WTC11 (cell line): ENCODE measurements at regions not wholly inside any gene's neighbourhood (a gene's known extent, or its start where the extent isn't known, plus 50 kb on each side); places are given as distances from the start of the nearest gene placed in this dataset.

Experiments used
- ATAC-seq: fragments of 200-7000 bp; cut with Tn5 transposase; 2 replicates; pipeline ENCODE4 v1.10.0; 2021; ENCODE audit warnings: mild to moderate bottlenecking, moderate library complexity
- CTCF ChIA-PET: fragments of 300-600 bp; sonication (Branson Sonifier 250); formaldehyde crosslinking; loops from one replicate; lab custom pipeline; 2021; ENCODE audit warnings: antibody characterized with exemption; lab: Charles Lee
- POLR2A ChIA-PET: fragments of 350-600 bp; sonication (Branson Sonifier 250); formaldehyde crosslinking; loops from one replicate; lab custom pipeline; 2021; ENCODE audit warnings: antibody characterized with exemption; lab: Charles Lee
- DNase-seq: peaks from one replicate; pipeline ENCODE4 v3.0.0; 2021; ENCODE audit warnings: low spot score
- H3K27ac Mint-ChIP-seq: 2 replicates; pipeline ENCODE4 v1.8.0; 2021; ENCODE audit warnings: mixed read lengths
- H3K27me3 Mint-ChIP-seq: 2 replicates; pipeline ENCODE4 v1.8.0; 2021; ENCODE audit warnings: low read depth, mild to moderate bottlenecking, moderate library complexity, mixed read lengths
- H3K36me3 Mint-ChIP-seq: 2 replicates; pipeline ENCODE4 v1.8.0; 2021; ENCODE audit warnings: mixed read lengths
- H3K4me1 Mint-ChIP-seq: 2 replicates; pipeline ENCODE4 v1.8.0; 2022; ENCODE audit warnings: mixed read lengths
- H3K4me3 Mint-ChIP-seq: 2 replicates; pipeline ENCODE4 v1.8.0; 2021; ENCODE audit warnings: mild to moderate bottlenecking, moderate library complexity, mixed read lengths
- H3K9me3 Mint-ChIP-seq: 2 replicates; pipeline ENCODE4 v1.8.0; 2021; ENCODE audit warnings: mixed read lengths
- ATF1 ChIP-seq: sonication (generic); formaldehyde crosslinking; IDR thresholded peaks from 2 replicates; pipeline ENCODE4 v1.8.1; 2023; ENCODE audit warnings: mild to moderate bottlenecking, moderate library complexity, missing genetic modification reagents
- CBFB ChIP-seq: sonication (generic); formaldehyde crosslinking; IDR thresholded peaks from 2 replicates; pipeline ENCODE4 v1.8.1; 2022; ENCODE audit warnings: mild to moderate bottlenecking, low read depth, missing genetic modification reagents
- ETV6 ChIP-seq: sonication (generic); formaldehyde crosslinking; IDR thresholded peaks from 2 replicates; pipeline ENCODE4 v1.8.1; 2022; ENCODE audit warnings: mild to moderate bottlenecking, missing genetic modification reagents
- GRHL2 ChIP-seq: fragments of 250-450 bp; sonication (Bioruptor Pico); IDR thresholded peaks from 2 replicates; pipeline ENCODE4 v1.8.0; 2022; ENCODE audit warnings: mild to moderate bottlenecking, moderate library complexity; ENCODE audit not compliant: insufficient replicate concordance, severe bottlenecking
- JUN ChIP-seq: sonication (generic); formaldehyde crosslinking; IDR thresholded peaks from 2 replicates; pipeline ENCODE4 v1.8.0; 2023; ENCODE audit warnings: mild to moderate bottlenecking, missing genetic modification reagents
- NR1H2 ChIP-seq: sonication (generic); formaldehyde crosslinking; IDR thresholded peaks from 2 replicates; pipeline ENCODE4 v1.9.0; 2021; ENCODE audit warnings: mild to moderate bottlenecking, moderate library complexity, missing genetic modification reagents
- OVOL2 ChIP-seq: fragments of 250-450 bp; sonication (Bioruptor Pico); IDR thresholded peaks from 2 replicates; pipeline ENCODE4 v1.9.0; 2021; ENCODE audit warnings: mild to moderate bottlenecking, borderline replicate concordance
- SMAD3 ChIP-seq: sonication (generic); formaldehyde crosslinking; IDR thresholded peaks from 2 replicates; pipeline ENCODE4 v1.8.0; 2022; ENCODE audit warnings: missing genetic modification reagents, mild to moderate bottlenecking, borderline replicate concordance
- SMAD4 ChIP-seq: sonication (generic); formaldehyde crosslinking; IDR thresholded peaks from 2 replicates; pipeline ENCODE4 v1.8.0; 2022; ENCODE audit warnings: mild to moderate bottlenecking, missing genetic modification reagents
- SP1 ChIP-seq: sonication (generic); formaldehyde crosslinking; conservative IDR thresholded peaks from 2 replicates; pipeline ENCODE4 v1.8.1; 2022; ENCODE audit warnings: missing genetic modification reagents
- TEAD1 ChIP-seq: sonication (generic); formaldehyde crosslinking; IDR thresholded peaks from 2 replicates; pipeline ENCODE4 v1.8.0; 2022; ENCODE audit warnings: mild to moderate bottlenecking, missing genetic modification reagents
- TEAD4 ChIP-seq: sonication (generic); formaldehyde crosslinking; IDR thresholded peaks from 2 replicates; pipeline ENCODE4 v1.8.0; 2022; ENCODE audit warnings: mild to moderate bottlenecking, missing genetic modification reagents
- ZNF138 ChIP-seq: sonication (generic); formaldehyde crosslinking; conservative IDR thresholded peaks from 2 replicates; pipeline ENCODE4 v1.8.1; 2022; ENCODE audit warnings: mild to moderate bottlenecking, moderate library complexity, missing genetic modification reagents
- ZNF232 ChIP-seq: sonication (generic); formaldehyde crosslinking; IDR thresholded peaks from 2 replicates; pipeline ENCODE4 v1.8.0; 2022; ENCODE audit warnings: mild to moderate bottlenecking, missing genetic modification reagents
- ZNF263 ChIP-seq: sonication (generic); formaldehyde crosslinking; IDR thresholded peaks from 2 replicates; pipeline ENCODE4 v1.8.1; 2022; ENCODE audit warnings: low read depth, mild to moderate bottlenecking, moderate library complexity, missing genetic modification reagents
- ZNF317 ChIP-seq: sonication (generic); formaldehyde crosslinking; IDR thresholded peaks from 2 replicates; pipeline ENCODE4 v1.8.1; 2023; ENCODE audit warnings: low read depth, mild to moderate bottlenecking, moderate library complexity, missing genetic modification reagents, borderline replicate concordance
- ZNF416 ChIP-seq: fragments of 250-450 bp; sonication (Bioruptor Pico); IDR thresholded peaks from 2 replicates; pipeline ENCODE4 v1.9.0; 2021; ENCODE audit warnings: mild to moderate bottlenecking, inconsistent platforms
- TF ChIP-seq, protein P1 (sequence below): sonication (generic); formaldehyde crosslinking; IDR thresholded peaks from 2 replicates; pipeline ENCODE4 v1.8.1; 2023; ENCODE audit warnings: mild to moderate bottlenecking, missing genetic modification reagents
- TF ChIP-seq, protein P2 (sequence below): sonication (generic); formaldehyde crosslinking; IDR thresholded peaks from 2 replicates; pipeline ENCODE4 v1.8.0; 2022; ENCODE audit warnings: mild to moderate bottlenecking, missing genetic modification reagents
- TF ChIP-seq, protein P3 (sequence below): sonication (generic); formaldehyde crosslinking; IDR thresholded peaks from 2 replicates; pipeline ENCODE4 v1.8.1; 2022; ENCODE audit warnings: mild to moderate bottlenecking, moderate library complexity, missing genetic modification reagents
- TF ChIP-seq, protein P4 (sequence below): sonication (generic); formaldehyde crosslinking; IDR thresholded peaks from 2 replicates; pipeline ENCODE4 v1.8.0; 2022; ENCODE audit warnings: mild to moderate bottlenecking, missing genetic modification reagents
- TF ChIP-seq, protein P5 (sequence below): sonication (generic); formaldehyde crosslinking; IDR thresholded peaks from 2 replicates; pipeline ENCODE4 v1.8.1; 2023; ENCODE audit warnings: mild to moderate bottlenecking, missing genetic modification reagents, borderline replicate concordance
- TF ChIP-seq, protein P6 (sequence below): sonication (generic); formaldehyde crosslinking; conservative IDR thresholded peaks from 2 replicates; pipeline ENCODE4 v1.8.1; 2022; ENCODE audit warnings: mild to moderate bottlenecking, missing genetic modification reagents
- TF ChIP-seq, protein P7 (sequence below): sonication (generic); formaldehyde crosslinking; IDR thresholded peaks from 2 replicates; pipeline ENCODE4 v1.8.1; 2022; ENCODE audit warnings: low read depth, missing genetic modification reagents, borderline replicate concordance

DNA sequence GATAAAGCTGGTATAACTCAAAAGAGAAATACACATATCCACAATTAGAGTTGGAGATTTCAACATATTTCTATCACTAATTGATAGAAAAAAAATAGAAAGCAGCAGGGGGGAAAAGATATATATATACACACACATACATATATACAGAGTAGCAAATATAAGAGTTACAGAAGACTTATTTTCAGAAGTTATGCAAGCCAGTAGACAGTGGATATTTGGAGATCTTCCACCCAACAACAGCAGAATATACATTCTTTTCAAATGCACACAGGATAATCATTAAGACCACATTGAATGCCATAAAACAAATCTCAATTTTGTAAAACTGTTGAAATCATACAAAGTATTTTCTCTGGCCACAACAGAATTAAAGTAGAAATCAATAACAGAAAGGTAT, 192.8 kb downstream of the LACC1 start:
- no peak for TF ChIP-seq SMAD4
- TF ChIP-seq ZNF317 (CRISPR knock-in tag): peak; percentile 93
- no peak for TF ChIP-seq ZNF416 (CRISPR knock-in tag)
- TF ChIP-seq, all 79 proteins: peak for 1
- no peak overlapping the region for H3K4me3 Mint-ChIP-seq
- peaks cover 23% of the 10 kb centered on the region for H3K4me1 Mint-ChIP-seq

DNA sequence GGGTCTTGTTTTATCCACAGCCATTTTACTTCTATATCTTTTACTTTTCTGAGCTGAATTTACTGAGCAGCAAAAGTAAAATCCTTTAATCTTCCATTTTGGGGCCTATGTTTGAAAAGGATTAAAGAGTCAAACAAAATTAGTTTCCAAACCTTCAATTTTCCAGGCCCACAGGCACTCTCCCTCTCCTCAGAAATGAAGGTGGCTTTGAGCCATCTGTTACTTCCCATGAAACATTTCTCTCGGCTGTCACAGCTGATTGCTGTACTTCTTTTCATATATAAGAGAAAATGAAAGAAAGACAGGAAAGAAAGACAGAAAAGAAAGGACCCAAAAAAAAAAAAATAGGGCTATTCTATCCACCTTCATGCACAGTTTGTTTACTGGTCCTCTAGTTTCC, 194.9 kb downstream of the LACC1 start:
- Mint-ChIP-seq H3K27me3 (peaks cover 4% of the 10 kb centered on the region), H3K27ac (no peak overlapping the region), H3K36me3 (peaks cover 21% of the 10 kb centered on the region), H3K4me3 (no peak overlapping the region), H3K9me3 (peaks cover 29% of the 10 kb centered on the region), H3K4me1 (peaks cover 26% of the 10 kb centered on the region)
- no peak for ATAC-seq
- TF ChIP-seq, protein P1, sequence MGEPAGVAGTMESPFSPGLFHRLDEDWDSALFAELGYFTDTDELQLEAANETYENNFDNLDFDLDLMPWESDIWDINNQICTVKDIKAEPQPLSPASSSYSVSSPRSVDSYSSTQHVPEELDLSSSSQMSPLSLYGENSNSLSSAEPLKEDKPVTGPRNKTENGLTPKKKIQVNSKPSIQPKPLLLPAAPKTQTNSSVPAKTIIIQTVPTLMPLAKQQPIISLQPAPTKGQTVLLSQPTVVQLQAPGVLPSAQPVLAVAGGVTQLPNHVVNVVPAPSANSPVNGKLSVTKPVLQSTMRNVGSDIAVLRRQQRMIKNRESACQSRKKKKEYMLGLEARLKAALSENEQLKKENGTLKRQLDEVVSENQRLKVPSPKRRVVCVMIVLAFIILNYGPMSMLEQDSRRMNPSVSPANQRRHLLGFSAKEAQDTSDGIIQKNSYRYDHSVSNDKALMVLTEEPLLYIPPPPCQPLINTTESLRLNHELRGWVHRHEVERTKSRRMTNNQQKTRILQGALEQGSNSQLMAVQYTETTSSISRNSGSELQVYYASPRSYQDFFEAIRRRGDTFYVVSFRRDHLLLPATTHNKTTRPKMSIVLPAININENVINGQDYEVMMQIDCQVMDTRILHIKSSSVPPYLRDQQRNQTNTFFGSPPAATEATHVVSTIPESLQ (CRISPR knock-in tag): no peak
- TF ChIP-seq TEAD1 (no peak), SP1 (CRISPR knock-in tag) (no peak), ZNF263 (no peak), GRHL2 (CRISPR knock-in tag) (no peak), ZNF138 (no peak), ZNF232 (CRISPR knock-in tag) (no peak)
- DNase-seq: no peak
- POLR2A ChIA-PET: no interaction called here
- CTCF ChIA-PET: no interaction called here

More for the DNA sequence above, 192.8 kb downstream of the LACC1 start:
- DNase-seq (no peak), ATAC-seq (no peak)
- no peak overlapping the region for H3K27ac Mint-ChIP-seq
- peaks cover 22% of the 10 kb centered on the region for H3K36me3 Mint-ChIP-seq
- H3K27me3 Mint-ChIP-seq: no peaks in the 10 kb centered on the region
- ChIA-PET CTCF (no interaction called here), POLR2A (no interaction called here)
- peaks cover 41% of the 10 kb centered on the region for H3K9me3 Mint-ChIP-seq

DNA sequence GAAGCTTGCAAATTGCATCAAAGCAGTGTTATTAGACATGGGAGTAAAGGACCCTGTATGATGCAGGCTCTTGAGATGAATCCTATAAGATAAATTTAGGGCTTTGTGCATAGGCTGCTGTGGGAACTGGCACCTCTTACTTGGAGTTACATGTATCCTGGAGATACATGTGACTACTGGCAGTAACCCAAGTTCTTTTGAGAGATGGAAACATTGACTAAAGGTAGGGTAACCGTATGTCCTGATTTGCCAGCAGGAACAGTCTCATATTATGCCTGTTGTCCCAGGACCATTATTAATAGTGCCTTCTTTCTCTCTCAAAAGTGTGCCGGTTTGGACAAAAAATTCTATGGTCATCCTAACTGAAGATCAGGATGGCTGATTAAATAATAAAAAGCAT, 195.4 kb downstream of the LACC1 start:
- ChIA-PET POLR2A (no interaction called here), CTCF (no interaction called here)
- ATAC-seq: no peak
- no peak for DNase-seq
- Mint-ChIP-seq H3K27me3 (peaks cover 9% of the 10 kb centered on the region), H3K36me3 (peaks cover 24% of the 10 kb centered on the region), H3K4me1 (peaks cover 31% of the 10 kb centered on the region), H3K4me3 (no peak overlapping the region), H3K27ac (no peak overlapping the region), H3K9me3 (peaks cover 31% of the 10 kb centered on the region)
- no peak for TF ChIP-seq NR1H2 (CRISPR knock-in tag)
- no peak for TF ChIP-seq TEAD1
- TF ChIP-seq OVOL2 (CRISPR knock-in tag): no peak
- no peak for TF ChIP-seq TEAD4
- TF ChIP-seq SMAD3 (CRISPR knock-in tag): no peak
- no peak for TF ChIP-seq CBFB (CRISPR knock-in tag)
- TF ChIP-seq SMAD4: no peak
- TF ChIP-seq, protein P2, sequence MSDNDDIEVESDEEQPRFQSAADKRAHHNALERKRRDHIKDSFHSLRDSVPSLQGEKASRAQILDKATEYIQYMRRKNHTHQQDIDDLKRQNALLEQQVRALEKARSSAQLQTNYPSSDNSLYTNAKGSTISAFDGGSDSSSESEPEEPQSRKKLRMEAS (CRISPR knock-in tag): no peak
- TF ChIP-seq, protein P3, sequence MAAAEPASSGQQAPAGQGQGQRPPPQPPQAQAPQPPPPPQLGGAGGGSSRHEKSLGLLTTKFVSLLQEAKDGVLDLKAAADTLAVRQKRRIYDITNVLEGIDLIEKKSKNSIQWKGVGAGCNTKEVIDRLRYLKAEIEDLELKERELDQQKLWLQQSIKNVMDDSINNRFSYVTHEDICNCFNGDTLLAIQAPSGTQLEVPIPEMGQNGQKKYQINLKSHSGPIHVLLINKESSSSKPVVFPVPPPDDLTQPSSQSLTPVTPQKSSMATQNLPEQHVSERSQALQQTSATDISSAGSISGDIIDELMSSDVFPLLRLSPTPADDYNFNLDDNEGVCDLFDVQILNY: no peak
- TF ChIP-seq JUN (CRISPR knock-in tag): no peak
- TF ChIP-seq, protein P4, sequence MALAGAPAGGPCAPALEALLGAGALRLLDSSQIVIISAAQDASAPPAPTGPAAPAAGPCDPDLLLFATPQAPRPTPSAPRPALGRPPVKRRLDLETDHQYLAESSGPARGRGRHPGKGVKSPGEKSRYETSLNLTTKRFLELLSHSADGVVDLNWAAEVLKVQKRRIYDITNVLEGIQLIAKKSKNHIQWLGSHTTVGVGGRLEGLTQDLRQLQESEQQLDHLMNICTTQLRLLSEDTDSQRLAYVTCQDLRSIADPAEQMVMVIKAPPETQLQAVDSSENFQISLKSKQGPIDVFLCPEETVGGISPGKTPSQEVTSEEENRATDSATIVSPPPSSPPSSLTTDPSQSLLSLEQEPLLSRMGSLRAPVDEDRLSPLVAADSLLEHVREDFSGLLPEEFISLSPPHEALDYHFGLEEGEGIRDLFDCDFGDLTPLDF (CRISPR knock-in tag): no peak
- TF ChIP-seq, protein P5, sequence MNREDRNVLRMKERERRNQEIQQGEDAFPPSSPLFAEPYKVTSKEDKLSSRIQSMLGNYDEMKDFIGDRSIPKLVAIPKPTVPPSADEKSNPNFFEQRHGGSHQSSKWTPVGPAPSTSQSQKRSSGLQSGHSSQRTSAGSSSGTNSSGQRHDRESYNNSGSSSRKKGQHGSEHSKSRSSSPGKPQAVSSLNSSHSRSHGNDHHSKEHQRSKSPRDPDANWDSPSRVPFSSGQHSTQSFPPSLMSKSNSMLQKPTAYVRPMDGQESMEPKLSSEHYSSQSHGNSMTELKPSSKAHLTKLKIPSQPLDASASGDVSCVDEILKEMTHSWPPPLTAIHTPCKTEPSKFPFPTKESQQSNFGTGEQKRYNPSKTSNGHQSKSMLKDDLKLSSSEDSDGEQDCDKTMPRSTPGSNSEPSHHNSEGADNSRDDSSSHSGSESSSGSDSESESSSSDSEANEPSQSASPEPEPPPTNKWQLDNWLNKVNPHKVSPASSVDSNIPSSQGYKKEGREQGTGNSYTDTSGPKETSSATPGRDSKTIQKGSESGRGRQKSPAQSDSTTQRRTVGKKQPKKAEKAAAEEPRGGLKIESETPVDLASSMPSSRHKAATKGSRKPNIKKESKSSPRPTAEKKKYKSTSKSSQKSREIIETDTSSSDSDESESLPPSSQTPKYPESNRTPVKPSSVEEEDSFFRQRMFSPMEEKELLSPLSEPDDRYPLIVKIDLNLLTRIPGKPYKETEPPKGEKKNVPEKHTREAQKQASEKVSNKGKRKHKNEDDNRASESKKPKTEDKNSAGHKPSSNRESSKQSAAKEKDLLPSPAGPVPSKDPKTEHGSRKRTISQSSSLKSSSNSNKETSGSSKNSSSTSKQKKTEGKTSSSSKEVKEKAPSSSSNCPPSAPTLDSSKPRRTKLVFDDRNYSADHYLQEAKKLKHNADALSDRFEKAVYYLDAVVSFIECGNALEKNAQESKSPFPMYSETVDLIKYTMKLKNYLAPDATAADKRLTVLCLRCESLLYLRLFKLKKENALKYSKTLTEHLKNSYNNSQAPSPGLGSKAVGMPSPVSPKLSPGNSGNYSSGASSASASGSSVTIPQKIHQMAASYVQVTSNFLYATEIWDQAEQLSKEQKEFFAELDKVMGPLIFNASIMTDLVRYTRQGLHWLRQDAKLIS (CRISPR knock-in tag): no peak
- TF ChIP-seq, protein P6, sequence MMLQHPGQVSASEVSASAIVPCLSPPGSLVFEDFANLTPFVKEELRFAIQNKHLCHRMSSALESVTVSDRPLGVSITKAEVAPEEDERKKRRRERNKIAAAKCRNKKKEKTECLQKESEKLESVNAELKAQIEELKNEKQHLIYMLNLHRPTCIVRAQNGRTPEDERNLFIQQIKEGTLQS: no peak
- TF ChIP-seq ATF1 (CRISPR knock-in tag): no peak
- TF ChIP-seq ZNF317 (CRISPR knock-in tag): no peak
- TF ChIP-seq, protein P7, sequence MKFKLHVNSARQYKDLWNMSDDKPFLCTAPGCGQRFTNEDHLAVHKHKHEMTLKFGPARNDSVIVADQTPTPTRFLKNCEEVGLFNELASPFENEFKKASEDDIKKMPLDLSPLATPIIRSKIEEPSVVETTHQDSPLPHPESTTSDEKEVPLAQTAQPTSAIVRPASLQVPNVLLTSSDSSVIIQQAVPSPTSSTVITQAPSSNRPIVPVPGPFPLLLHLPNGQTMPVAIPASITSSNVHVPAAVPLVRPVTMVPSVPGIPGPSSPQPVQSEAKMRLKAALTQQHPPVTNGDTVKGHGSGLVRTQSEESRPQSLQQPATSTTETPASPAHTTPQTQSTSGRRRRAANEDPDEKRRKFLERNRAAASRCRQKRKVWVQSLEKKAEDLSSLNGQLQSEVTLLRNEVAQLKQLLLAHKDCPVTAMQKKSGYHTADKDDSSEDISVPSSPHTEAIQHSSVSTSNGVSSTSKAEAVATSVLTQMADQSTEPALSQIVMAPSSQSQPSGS: no peak
- no peak for TF ChIP-seq SP1 (CRISPR knock-in tag)
- TF ChIP-seq ETV6 (CRISPR knock-in tag): no peak
